ENCODE measurements at regions not wholly inside any gene's neighbourhood (a gene's known extent, or its start where the extent isn't known, plus 50 kb on each side); places are given as distances from the start of the nearest gene placed in this dataset.

GRCh38 chr6:145044641-145045246 lies 690.6 kb downstream of the EPM2A start:
- peak; percentile 80 for DNase-seq (ENCODE audit: low read depth)
- no peak overlapping the region for H3K4me3 ChIP-seq (ENCODE audit: low read length)
- TF ChIP-seq CTCF (conservative IDR thresholded peaks at IDR 0.05; ENCODE audit: low read length) = no peak

GRCh38 chr6:145045582-145045981 lies 689.7 kb downstream of the EPM2A start:
- no peak for DNase-seq (ENCODE audit: low read depth)
- TF ChIP-seq CTCF (conservative IDR thresholded peaks at IDR 0.05; ENCODE audit: low read length) = no peak

GRCh38 chr6:145047891-145048290 lies 687.4 kb downstream of the EPM2A start:
- no peak for DNase-seq (ENCODE audit: low read depth)
- TF ChIP-seq CTCF (conservative IDR thresholded peaks at IDR 0.05; ENCODE audit: low read length) = no peak
- H3K4me3 ChIP-seq (ENCODE audit: low read length) = no peak overlapping the region

More at GRCh38 chr6:145045582-145045981, 689.7 kb downstream of the EPM2A start:
- no peak overlapping the region for H3K4me3 ChIP-seq (ENCODE audit: low read length)

GRCh38 chr6:145051661-145052060 lies 683.7 kb downstream of the EPM2A start:
- DNase-seq (ENCODE audit: low read depth) = no peak
- H3K4me3 ChIP-seq (ENCODE audit: low read length) = no peak overlapping the region
- no peak for TF ChIP-seq CTCF (conservative IDR thresholded peaks at IDR 0.05; ENCODE audit: low read length)

- H3K4me3 ChIP-seq (ENCODE audit: low read length) = no peak overlapping the region
- TF ChIP-seq CTCF (conservative IDR thresholded peaks at IDR 0.05; ENCODE audit: low read length) = no peak
- DNase-seq (ENCODE audit: low read depth) = no peak
Observed at GRCh38 chr6:145055567-145055966, 679.8 kb downstream of the EPM2A start.

GRCh38 chr6:145060714-145061113 lies 674.6 kb downstream of the EPM2A start:
- no peak for TF ChIP-seq CTCF (conservative IDR thresholded peaks at IDR 0.05; ENCODE audit: low read length)
- DNase-seq (ENCODE audit: low read depth) = no peak
- no peak overlapping the region for H3K4me3 ChIP-seq (ENCODE audit: low read length)

GRCh38 chr6:145063091-145063490 lies 672.2 kb downstream of the EPM2A start:
- peak; percentile 32 for DNase-seq (ENCODE audit: low read depth)
- no peak overlapping the region for H3K4me3 ChIP-seq (ENCODE audit: low read length)
- no peak for TF ChIP-seq CTCF (conservative IDR thresholded peaks at IDR 0.05; ENCODE audit: low read length)

Data from AG10803 (cell line).